Activated T-cell treated with anti-CD3 and anti-CD28 coated beads for 1 hour (primary cell): ENCODE measurements at regions not wholly inside any gene's neighbourhood (a gene's known extent, or its start where the extent isn't known, plus 50 kb on each side); places are given as distances from the start of the nearest gene placed in this dataset.

Experiments used
- DNase-seq: peaks from one replicate; pipeline ENCODE4 v3.0.0-alpha.2; 2020; ENCODE audit warnings: low read depth

DNA sequence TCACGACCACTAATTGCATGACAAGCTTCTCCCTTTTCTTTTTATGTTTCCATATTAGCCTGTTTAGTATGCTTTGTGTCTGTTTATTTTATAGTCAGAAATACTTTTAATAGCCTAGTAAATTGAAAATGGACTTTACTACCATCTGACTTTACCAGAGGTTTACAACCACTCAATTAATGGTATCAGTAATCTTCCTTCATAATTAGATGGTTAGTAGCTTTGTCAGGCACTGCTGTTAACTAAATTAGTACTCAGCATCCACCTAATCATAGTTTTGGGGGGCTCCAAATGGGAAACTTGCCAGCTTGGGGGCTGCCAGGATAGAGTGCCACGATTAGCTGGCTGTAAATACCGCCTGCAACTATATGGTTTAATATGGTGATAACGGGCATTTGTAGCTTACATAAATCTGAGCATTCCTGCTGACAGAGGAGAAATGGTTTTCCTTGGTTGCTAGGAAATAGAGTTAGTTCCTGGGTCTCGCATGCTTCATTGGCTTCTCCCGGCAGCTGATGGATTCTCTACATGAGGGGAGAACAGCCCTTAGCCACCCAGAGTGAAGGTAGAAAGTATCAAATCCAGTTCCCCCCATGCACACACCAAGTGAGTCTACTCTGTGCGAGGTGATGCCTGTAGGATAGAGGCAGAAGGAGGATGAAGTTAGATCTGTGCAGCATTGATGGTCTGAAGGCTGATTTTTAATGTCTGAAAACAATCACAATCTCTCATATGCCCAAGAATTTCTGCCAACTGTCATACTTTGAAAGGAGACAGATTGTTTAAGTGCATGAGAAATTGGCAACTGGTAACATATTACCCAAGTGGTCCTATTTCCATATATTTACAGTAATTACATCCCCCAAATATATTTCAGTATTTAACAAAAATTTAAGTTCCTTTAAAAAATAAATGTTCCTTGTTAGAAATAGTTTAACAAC, 326.6 kb upstream of the PROK2 start:
- DNase-seq: no peak

DNA sequence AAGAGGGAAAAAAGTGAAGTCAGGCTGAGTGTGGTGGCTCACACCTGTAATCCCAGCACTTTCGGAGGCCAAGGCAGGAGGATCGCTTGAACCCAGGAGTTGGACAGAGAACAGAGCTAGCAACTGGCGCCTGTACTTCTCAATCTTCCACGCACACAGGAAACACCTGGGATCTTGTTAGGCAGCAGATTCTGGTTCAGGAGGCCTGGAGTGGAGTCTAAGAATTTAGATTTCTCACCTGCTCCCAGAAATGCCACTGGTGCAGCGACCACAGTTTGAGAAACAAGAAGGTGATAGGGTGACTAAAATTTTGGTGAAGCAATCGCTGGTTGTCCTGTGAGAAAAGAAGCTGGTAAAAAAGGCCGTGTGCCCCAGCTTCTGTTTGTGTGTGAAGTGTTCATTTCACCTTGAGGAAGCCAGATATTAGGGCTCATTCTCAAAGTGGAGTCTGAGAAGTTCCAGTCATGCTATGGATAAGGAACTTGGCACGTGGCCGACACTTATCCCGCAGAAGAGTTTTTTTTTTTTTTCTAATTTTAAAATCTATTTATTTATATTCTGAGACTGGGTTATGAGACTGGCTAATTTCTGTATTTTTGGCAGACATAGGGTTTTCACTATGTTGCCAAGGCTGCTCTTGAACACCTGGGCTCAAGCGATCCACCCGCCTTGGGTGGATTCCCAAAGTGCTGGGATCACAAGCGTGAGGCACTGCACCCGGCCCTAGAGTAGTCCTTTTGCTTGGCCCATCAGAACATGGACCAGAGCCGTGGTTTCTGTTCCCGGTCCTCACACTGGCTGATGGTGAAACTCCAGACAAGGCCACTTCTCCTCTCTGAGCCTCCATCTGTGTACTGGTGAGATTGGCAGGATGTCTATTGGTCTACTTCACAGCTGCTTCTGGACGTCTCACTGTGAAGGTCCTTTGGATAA, 324.6 kb upstream of the PROK2 start:
- DNase-seq: no peak

DNA sequence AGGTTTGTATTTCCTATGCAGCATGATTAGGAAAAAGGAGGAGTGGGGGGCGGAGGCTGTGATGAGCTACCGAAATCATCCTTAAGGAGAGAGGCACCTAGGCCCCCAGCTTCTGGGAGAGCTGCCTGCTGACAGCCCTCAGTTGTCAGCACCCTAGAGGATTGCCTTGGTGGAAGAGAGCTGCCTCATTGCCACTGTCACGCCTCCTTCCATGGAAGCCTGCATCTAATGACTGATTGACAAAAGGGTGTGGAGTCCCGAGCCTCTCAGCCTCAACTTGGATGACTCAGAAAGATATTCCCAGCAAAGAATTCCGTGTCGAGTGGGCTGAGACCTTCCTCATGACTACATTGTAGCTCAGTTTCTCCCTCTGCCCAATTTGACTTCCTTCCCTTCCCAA, 320.4 kb upstream of the PROK2 start:
- DNase-seq: no peak

DNA sequence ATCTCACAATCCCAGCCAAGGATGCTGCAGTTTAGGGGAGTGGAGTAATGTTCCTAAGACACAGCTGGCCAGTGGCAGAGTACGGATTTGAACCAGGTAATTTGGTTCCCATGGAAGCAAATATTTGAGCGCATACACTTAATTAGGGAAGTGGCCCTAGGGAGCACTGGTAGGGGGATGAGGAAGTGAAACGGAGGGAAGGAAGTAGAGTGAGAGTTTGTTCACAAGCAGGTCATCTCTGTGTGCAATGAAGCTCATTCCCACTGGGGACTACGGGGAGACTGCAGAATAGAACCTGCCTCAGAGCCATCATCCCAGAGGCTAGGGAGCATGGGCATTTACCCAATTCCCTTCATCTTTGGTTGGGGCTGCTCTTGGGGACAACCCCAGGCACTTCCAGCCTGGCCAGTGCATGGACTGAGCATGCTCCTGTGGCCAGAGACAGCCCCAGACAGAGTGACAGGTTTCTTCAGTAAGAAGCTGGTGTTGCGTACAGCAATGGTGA, 317.2 kb upstream of the PROK2 start:
- no peak for DNase-seq

DNA sequence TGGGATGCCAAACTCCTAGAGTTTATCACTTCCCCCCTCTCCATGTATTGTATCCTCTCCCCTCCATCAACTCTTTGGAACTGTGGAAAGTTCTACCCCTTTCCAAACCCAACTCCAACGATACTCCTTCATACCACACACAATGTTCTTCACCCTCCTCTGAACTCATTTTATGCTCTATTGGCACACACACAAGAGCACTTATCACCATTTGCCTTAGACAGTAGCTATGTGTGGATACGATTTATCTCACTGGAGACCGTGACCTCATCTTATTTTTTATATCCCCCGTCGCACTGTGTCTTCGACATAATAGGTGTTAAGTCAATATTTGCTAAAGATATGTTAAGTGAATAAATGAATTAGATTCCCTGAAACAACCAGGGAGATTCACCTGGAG, 316.5 kb upstream of the PROK2 start:
- no peak for DNase-seq

DNA sequence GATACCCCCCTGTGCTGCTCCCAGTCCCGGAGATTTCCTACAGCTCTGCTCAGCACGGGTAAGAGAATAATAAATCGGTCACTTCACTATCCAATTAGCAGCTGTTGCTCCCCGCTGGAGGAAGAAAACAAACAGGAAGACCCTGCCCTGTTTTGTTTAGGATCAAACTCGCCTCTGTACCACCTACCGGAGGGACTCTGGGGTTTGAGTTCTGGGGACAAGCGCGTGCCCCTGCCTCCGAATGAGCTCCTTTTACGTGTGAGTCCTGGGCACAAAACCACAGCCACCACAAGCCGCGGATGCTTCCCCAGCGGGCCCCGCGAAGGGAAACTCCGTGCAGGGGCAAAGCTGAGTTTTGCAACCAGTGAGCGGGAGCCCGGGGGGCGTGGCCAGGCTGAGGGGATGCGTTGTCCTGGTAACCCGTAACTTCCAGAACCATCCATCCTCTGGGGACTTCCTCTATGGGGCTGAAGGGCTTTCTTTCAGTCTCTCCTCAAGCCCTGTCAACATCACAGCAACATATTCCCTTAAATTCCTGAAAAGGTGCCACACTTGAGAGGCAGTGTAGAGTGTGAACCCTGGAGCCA, 315.7 kb upstream of the PROK2 start:
- peak; percentile 64 for DNase-seq

DNA sequence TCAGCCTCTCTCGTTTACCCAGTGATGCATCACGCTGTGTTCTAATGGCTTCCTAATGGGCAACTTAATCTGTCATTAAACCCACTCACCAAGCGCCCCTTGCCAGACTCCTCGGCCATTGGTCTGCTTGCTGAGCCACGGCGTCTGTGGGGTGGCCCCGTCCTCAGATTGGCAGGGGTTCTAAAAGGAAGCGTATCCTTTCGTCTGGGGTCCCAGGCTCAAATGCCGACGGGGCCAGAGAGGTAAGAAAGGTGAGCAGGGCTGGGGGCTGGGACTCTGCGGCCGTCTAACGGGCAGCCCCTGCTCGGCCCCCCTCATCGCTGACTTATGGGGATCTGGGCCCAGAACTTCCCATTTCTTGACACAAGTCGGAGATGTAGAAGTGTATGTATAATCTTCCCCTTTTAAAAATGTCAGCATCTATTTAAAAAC, 315.1 kb upstream of the PROK2 start:
- DNase-seq: no peak

DNA sequence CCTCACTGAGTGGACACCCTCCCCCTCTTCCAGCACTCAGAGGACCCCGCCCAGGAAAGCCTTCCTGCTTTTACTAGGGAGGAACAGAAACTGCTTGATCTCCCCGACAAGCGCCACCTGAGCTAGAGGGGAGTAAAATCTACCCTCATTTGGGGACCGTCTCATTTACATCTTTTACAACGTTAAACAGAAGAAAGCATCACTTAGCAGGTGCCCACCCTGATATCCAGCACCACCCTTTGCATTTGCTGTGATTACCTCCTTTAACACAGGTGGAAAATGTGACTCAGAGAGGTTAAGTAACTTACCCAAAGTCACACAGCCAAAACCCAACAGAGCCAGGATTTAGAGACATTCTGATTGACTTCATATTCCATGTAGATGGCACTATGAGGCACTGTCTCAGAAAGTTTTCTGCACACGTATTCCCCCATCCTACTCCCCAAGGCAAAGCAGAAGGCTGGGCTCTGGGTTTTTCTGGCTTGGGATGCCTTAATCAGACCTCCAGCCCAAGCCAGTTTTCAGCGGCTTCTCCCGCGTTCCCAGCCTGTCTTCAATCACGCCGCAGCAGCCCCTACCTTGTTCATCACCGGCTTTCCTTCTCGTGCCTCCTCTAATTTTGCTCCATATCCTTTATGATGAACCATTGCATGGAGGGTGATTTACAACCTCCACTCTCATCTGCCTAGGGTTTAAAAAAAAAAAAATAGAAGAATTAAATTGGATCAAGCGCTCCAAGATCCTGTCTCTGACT, 314.6 kb upstream of the PROK2 start:
- DNase-seq: no peak

DNA sequence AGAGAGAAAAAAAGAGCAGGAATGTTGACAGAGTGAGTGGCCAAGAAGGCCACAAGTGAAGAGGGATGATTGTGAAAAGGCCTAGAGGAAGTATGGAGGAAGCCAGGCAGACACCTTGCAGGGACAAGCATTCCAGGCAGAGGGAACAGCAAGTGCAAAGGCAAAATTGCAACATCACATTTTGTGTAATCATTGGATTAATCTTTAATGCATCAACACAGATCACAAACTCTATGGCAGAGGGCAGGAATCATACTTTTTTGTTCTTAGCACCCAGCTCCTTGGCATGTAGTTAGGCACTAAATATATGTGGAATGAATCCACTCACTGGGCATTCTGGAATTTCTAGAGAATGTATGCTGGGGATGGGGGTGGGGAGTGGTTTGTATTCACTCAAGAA, 312.1 kb upstream of the PROK2 start:
- DNase-seq: no peak

DNA sequence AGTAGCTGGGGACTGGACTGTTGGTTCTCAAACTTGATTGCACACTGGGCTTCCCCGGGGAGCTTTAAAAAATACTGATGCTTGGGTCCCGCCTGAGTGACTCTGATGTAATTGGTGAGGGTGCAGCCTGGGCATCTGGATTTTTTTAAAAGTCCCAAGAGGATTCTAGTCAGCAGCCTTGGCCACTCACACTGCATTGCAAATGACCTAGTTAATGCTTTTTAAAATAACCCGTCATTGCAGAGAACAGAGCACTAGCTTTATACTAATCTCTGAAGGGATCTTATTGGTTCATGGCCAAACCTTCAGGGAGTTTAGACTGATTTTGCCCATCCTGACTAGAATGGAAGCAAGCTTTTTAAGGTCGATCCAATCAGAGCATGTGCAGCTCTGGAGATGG, 310.6 kb upstream of the PROK2 start:
- DNase-seq: no peak

DNA sequence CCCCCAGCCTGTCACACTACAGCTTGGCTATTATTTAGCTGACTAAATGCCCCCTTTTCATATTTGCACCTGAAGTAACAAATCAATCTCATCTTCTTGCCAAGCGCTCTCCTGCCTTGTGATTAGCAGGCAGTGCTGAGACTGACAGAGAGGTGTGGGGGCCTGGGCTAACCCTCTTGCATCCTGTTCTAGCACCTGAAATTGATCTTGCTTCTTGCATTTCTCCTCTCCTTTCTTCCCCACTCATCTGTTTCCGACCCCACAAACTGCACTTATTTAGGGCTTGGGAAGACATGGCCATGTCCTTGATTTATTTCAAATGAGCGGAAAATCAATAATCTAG, 309.0 kb upstream of the PROK2 start:
- no peak for DNase-seq

DNA sequence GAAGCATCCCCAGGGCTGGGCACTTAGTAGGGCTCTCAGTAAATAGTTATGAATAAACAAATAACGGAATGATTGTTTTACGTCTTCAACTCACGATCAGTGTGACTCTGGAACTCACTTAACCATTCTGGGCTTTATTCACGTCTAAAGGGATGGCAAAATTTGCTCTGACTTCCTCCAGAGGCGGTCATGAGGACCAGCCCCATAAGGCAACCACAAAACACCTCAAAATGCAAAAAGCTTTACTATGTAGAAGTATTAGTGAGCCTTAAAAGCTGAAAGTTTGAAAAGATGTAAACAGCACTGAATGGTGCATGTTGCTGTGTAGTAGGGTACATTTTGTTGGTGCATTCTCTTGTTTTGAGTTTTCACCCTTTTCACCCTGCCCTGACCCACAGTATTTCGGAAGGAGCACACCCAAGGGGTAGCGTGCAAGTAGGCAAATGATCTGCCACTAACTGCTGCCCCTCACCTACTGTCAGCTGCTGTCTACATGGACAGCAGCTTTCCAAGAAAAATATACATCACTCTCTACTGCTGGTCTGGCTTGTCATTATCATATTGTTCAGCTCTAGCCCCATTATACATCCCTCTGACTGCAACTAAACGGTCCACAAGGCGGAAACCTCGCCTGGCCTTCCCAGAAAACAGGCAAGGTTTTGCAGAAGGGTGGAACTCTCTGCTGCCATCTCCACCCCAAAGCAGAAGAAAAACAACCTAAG, 308.5 kb upstream of the PROK2 start:
- DNase-seq: no peak

DNA sequence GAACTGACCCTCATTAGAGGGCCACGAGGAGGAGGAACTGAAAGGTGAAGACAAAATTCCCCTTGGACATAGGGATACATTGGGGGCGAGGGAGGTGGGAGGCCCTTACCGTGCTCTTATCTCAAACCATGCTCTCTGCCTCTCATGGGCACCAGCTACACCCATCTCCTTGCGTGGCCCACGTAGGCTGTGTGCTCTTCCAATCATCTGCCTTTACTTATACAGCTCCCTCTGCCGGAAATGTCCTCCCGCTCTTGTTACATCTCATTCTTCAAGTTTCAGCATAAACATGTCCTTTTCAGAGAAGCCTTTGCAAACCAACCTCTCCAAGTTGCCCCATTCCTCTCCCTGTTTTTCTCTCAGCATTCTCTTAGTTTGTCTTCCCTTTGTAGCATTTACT, 307.8 kb upstream of the PROK2 start:
- no peak for DNase-seq

DNA sequence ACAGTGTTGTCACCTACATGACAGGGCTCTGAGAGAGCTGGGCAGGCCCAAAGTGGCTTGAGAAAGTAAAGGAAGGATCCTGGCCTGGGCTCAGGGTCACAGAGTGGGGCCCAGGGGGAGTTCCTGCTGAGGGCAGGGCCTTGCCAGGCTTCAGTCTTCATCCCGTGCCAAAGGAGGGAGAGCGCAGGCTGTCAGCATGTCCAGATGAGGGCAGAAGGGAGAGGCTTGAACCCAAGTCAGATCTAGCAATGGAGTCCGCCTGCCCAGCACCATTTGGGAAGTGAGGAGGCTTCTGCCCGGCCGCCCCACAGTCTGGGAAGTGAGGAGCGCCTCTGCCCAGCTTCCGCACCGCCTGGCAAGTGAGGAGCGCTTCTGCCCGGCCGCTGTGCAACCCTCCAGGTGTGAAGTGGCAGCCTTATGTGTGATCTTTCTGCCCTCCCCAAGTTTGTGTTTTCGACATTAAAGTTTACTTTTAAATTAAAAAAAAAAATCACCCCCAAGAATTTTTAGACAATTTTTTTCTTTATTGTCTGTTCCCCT, 303.6 kb upstream of the PROK2 start:
- no peak for DNase-seq

DNA sequence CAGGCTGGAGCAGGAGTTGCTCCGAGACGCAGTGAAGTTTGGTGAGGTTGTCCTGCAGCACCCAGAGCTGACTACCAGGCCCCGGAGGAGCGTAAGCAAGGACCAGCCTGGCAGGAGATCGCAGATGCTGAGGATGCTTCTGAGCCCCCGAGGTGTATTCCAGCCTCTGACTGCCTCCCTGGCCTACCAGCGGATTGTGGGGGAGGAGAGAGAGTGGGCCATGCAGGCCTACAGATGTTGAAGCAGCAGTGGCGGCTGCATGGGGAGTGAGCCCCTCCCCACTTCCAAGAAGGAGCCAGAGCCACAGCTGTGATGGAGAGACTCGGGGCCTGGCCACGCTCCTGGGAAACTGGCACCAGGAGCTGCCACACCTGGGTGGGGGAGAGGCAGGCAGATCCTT, 302.5 kb upstream of the PROK2 start:
- no peak for DNase-seq

DNA sequence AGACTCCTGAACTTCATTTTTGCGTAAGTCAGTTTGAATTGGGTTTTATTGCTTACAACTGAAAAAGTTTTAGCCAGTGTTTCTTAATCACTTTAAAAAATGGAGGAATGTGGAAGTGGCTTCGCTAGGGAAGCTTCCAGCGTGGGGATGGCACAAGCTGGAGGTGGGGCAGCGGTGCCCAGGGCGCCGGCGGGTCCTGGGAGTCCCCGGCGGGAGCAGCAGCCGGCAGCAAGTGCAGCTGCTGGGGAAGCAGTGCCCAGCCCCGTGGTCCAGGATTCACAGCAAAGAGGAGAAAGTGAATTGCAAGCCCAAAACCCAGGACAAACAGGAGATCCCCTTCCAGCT, 301.8 kb upstream of the PROK2 start:
- DNase-seq: no peak

DNA sequence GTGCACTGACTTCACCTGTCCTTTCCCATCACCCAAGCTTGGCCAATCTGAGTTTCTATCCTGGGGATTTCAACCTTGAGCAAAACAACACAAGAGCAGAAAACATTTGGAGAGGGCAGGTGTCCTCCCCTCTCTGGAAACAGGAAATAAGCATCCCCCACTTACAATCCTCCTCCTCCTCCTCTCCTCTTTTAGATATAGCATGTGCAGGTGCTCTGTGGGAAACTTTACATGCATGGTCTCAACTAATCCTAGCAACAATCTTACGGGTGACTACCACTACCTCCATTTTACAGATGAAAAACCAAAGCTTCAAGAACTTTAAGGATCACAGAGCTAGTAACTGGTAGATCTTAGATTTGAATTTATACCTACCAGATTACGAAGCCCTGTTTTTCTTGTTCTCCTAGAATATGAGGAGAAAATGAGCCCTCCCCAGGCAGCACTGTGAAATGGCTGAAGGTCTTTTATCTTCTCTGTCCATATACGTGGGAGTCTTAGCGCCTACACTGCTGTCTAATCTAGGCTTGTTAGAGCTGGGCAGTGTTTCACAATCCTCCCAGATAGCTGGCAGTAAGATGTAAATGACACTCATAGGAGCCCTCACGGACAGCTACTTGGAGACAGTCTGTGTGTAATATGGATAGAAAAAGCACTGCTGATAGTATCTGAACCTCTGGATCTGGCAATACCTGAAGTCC, 301.2 kb upstream of the PROK2 start:
- DNase-seq: no peak

DNA sequence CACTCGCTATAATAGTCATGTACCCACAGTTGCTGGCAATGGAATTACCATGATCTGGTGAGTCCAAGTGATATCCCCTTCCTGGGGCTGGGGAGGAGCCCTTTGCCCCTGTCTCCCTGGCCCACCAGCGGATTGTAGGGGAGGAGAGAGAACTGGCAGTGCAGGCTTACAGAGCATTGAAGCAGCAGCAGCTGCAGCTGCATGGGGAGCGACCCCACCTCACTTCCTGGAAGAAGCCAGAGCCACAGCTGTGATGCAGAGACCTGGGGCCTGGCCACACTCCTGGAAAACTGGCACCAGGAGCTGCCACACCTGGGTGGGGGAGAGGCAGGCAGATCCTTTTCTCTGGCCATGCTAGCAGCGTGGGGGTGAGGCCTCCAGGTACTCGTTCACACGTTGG, 300.1 kb upstream of the PROK2 start:
- DNase-seq: no peak

DNA sequence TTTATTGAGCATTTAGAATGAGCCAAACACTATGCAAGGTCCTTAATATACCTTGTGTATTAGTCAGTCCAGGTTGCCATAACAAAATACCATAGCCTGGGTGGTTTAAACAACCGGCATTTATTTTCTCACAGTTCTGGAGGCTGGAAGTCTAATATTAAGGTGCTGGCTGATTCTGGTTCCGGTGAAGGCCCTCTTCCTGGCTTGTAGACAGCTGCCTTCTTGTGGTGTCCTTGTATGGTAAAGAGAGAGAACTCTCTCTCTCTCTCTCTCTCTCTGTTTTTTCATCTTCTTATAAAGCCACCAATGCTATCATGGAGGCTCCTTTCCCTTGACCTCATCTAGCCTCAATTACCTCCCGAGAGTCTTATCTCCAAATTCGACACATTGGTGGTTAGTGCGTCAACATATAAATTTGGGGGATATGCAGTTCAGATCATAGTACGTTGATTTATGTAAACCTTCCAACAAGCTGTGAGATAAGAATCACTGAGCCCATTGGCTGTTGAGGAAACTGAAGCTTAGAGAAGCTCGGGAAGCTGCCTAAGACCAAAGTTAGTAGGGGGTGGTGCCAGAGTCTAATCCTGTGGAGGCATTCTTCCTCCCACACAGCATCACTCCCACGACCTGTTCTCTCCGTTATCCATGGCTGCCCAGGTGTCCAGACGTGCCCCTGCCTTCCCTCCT, 298.0 kb upstream of the PROK2 start:
- no peak for DNase-seq
